Endothelial cell of umbilical vein (primary cell): ENCODE measurements at regions not wholly inside any gene's neighbourhood (a gene's known extent, or its start where the extent isn't known, plus 50 kb on each side); places are given as distances from the start of the nearest gene placed in this dataset.
"Not testable (repeated sequence)": the region's sequence is repeated elsewhere in the genome, so short reads cannot be mapped to it uniquely, and the experiment has no call there.

Source experiments
- BruUV-seq: library from RNA; stranded (reverse); fragments of 400-500 nt; replicated peaks from 2 replicates; lab custom pipeline; 2021; lab: Mats Ljungman, UMichigan
- CTCF ChIA-PET: fragments of 300-600, 350-600 bp; sonication (Branson Sonifier 250); formaldehyde crosslinking; loops from one replicate; lab custom pipeline; 2021; ENCODE audit warnings: antibody characterized with exemption, inconsistent platforms; lab: Charles Lee
- POLR2A ChIA-PET: fragments of 300-600, 350-600 bp; sonication (Branson Sonifier 250); formaldehyde crosslinking; loops from one replicate; lab custom pipeline; 2021; ENCODE audit warnings: antibody characterized with exemption, inconsistent platforms; lab: Charles Lee
- DNase-seq: peaks from one replicate; pipeline ENCODE4 v3.0.0-alpha.2; 2011; ENCODE audit warnings: low read depth, low spot score
- FAIRE-seq: peaks from 2 replicates; lab custom pipeline; 2011; peaks lifted over from hg19 to GRCh38; lab: Jason Lieb, UNC
- H2AFZ ChIP-seq: 2 replicates; pipeline ENCODE4 v1.6.0; 2012; ENCODE audit warnings: low read depth, low read length, control low read depth, inconsistent platforms
- H3K27ac ChIP-seq: 2 replicates; pipeline ENCODE4 v1.5.1; 2011; ENCODE audit warnings: low read depth, mild to moderate bottlenecking, control low read depth, low read length, moderate library complexity; ENCODE audit not compliant: insufficient read depth
- H3K27me3 ChIP-seq, 2 experiments: 2 replicates each; pipeline versions ENCODE4 v1.6.0 to v1.6.1; 2011; ENCODE audit warnings: low read length in 2 of 2, mixed read lengths in 1 of 2; ENCODE audit not compliant: control insufficient read depth in 2 of 2, insufficient read depth in 2 of 2
- H3K36me3 ChIP-seq, 2 experiments: 2 replicates in 1 of 2; 3 replicates in 1 of 2; pipeline ENCODE4 v1.5.1; 2011; ENCODE audit warnings: low read length in 2 of 2, mild to moderate bottlenecking in 1 of 2, moderate library complexity in 1 of 2; ENCODE audit not compliant: control insufficient read depth in 2 of 2, insufficient read depth in 2 of 2; ENCODE audit errors: extremely low read depth in 1 of 2
- H3K4me1 ChIP-seq: 3 replicates; pipeline ENCODE4 v1.5.1; 2011; ENCODE audit warnings: mild to moderate bottlenecking, low read length; ENCODE audit not compliant: control insufficient read depth, insufficient read depth; ENCODE audit errors: extremely low read depth
- H3K4me2 ChIP-seq: 2 replicates; pipeline ENCODE4 v1.6.1; 2011; ENCODE audit warnings: low read length, control low read depth, mixed read lengths; ENCODE audit not compliant: insufficient read depth
- H3K4me3 ChIP-seq, 3 experiments: fragments of 200-600 bp in 1 of 3; sonication (generic), shearing (Covaris generic) in 1 of 3; replicated peaks in 1 of 3; 2 replicates each; pipeline ENCODE4 v1.5.1; 2011 to 2016; ENCODE audit warnings: control low read depth in 3 of 3, low read length in 3 of 3, mild to moderate bottlenecking in 2 of 3, inconsistent platforms in 1 of 3, low read depth in 1 of 3, moderate library complexity in 1 of 3; ENCODE audit not compliant: insufficient read depth in 1 of 3
- H3K79me2 ChIP-seq: 2 replicates; pipeline ENCODE4 v1.6.0; 2012; ENCODE audit warnings: low read length, inconsistent platforms; ENCODE audit not compliant: control insufficient read depth, insufficient read depth
- H3K9ac ChIP-seq: replicated peaks from 2 replicates; pipeline ENCODE3; 2011; ENCODE audit warnings: low read length, control low read depth; ENCODE audit not compliant: insufficient read depth; ENCODE audit errors: extremely low read depth
- H3K9me1 ChIP-seq: replicated peaks from 3 replicates; pipeline ENCODE4 v1.6.0; 2011; ENCODE audit warnings: mild to moderate bottlenecking, low read length; ENCODE audit not compliant: control insufficient read depth, insufficient read depth; ENCODE audit errors: extremely low read depth
- H3K9me3 ChIP-seq: replicated peaks from 2 replicates; pipeline ENCODE4 v1.5.1; 2012; ENCODE audit warnings: low read length, inconsistent platforms; ENCODE audit not compliant: control insufficient read depth, insufficient read depth
- H4K20me1 ChIP-seq: replicated peaks from 2 replicates; pipeline ENCODE3; 2011; ENCODE audit warnings: mild to moderate bottlenecking, low read length; ENCODE audit not compliant: control insufficient read depth, insufficient read depth; ENCODE audit errors: extremely low read depth
- dilution Hi-C: fragments of 300-500 bp; cut with MboI; formaldehyde crosslinking; loops from one replicate; pipeline ENCODE4 v1.15.0; 2019; ENCODE audit warnings: low sequenced_read_pairs; ENCODE audit not compliant: extremely low pct_ligation_motif_present
- intact Hi-C: fragments of 100-400 bp; cut with micrococcal nuclease; formaldehyde crosslinking; loops from one replicate; pipeline ENCODE4 v1.10.0; 2022

GRCh38 chr3:75474530-75474929 lies 189.6 kb upstream of the FRG2C start:
- intact Hi-C loops, H3K4me3 ChIP-seq, H3K9me3 ChIP-seq, H4K20me1 ChIP-seq, dilution Hi-C loops, H3K36me3 ChIP-seq, FAIRE-seq, H3K9me1 ChIP-seq, CTCF ChIA-PET, DNase-seq, H3K27ac ChIP-seq, BruUV-seq, H3K4me2 ChIP-seq, H3K27me3 ChIP-seq, POLR2A ChIA-PET, H3K79me2 ChIP-seq, H3K4me1 ChIP-seq, H2AFZ ChIP-seq, H3K9ac ChIP-seq: not testable (repeated sequence)

- H3K9me3 ChIP-seq, H3K9me1 ChIP-seq, H3K27ac ChIP-seq, H3K79me2 ChIP-seq, dilution Hi-C loops, H3K9ac ChIP-seq, H3K4me1 ChIP-seq, intact Hi-C loops, CTCF ChIA-PET, DNase-seq, H3K36me3 ChIP-seq, FAIRE-seq, H3K4me2 ChIP-seq, BruUV-seq, H2AFZ ChIP-seq, H4K20me1 ChIP-seq, H3K4me3 ChIP-seq, POLR2A ChIA-PET, H3K27me3 ChIP-seq: not testable (repeated sequence)
Observed at GRCh38 chr3:75496600-75496999, 167.5 kb upstream of the FRG2C start.

GRCh38 chr3:75500357-75500756 lies 163.8 kb upstream of the FRG2C start:
- H4K20me1 ChIP-seq, H3K4me1 ChIP-seq, H2AFZ ChIP-seq, H3K4me3 ChIP-seq, dilution Hi-C loops, H3K9me1 ChIP-seq, BruUV-seq, POLR2A ChIA-PET, H3K27ac ChIP-seq, H3K27me3 ChIP-seq, H3K36me3 ChIP-seq, H3K79me2 ChIP-seq, CTCF ChIA-PET, intact Hi-C loops, FAIRE-seq, H3K9me3 ChIP-seq, DNase-seq, H3K9ac ChIP-seq, H3K4me2 ChIP-seq: not testable (repeated sequence)

GRCh38 chr3:75502171-75502570 lies 162.0 kb upstream of the FRG2C start:
- dilution Hi-C loops, H3K9me3 ChIP-seq, H3K27me3 ChIP-seq, POLR2A ChIA-PET, H3K4me3 ChIP-seq, H3K9ac ChIP-seq, H3K79me2 ChIP-seq, H3K36me3 ChIP-seq, H2AFZ ChIP-seq, intact Hi-C loops, H3K4me1 ChIP-seq, H3K4me2 ChIP-seq, FAIRE-seq, BruUV-seq, CTCF ChIA-PET, H3K9me1 ChIP-seq, DNase-seq, H3K27ac ChIP-seq, H4K20me1 ChIP-seq: not testable (repeated sequence)
